PC-9 (cell line): ENCODE measurements at regions not wholly inside any gene's neighbourhood (a gene's known extent, or its start where the extent isn't known, plus 50 kb on each side); places are given as distances from the start of the nearest gene placed in this dataset.

Experiments
- EZH2 ChIP-seq: fragments of 200-600 bp; sonication (generic); IDR thresholded peaks from 2 replicates; pipeline ENCODE4 v1.8.0; 2017; ENCODE audit warnings: antibody characterized with exemption, low read depth
- TF ChIP-seq, protein P1 (sequence below): fragments of 200-600 bp; sonication (generic); conservative IDR thresholded peaks from 2 replicates; pipeline ENCODE4 v1.6.1; 2017; ENCODE audit warnings: mixed run types, antibody characterized with exemption, mild to moderate bottlenecking, moderate library complexity

DNA sequence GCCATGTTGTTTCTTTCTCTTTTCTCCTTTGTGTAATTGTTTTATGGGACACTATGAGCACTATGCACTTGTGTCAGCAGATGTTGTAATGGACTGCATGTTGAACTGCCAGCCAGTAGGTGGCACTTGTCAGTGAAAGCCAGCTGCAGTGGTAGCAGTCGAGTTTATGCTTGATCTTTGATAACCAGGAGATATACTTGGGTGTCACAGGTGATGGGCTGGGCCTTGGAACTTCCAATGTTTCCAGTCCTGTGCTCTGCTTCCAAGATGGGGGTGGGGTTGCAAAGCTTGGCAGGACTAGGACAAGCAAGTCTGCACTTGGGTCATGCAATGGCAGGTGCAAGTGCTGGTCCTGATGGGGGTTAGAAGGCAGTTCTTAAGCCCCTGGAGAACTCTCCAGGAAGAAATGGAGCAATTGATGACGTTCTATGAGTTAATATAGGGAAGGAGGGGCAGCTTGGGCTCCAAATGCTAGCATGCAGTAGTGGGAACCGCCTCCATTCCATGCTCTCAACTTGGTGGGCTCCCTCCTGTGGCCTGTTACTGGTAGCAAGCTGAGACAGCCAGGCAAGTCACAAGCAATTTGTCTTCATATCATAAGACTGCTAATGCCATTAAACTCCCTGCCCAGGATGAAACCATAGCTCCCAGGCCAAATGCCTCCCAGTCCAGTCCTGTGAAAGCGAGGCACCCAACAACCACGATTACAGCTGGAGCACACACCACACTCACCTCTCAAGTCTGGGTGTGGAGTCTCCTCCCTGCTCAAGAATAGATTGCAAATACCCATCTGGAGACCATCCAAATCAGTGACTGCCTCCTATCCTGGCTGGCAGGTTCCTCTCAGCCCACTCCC is 287.2 kb downstream of the CGGBP1 start:
- TF ChIP-seq, protein P1, sequence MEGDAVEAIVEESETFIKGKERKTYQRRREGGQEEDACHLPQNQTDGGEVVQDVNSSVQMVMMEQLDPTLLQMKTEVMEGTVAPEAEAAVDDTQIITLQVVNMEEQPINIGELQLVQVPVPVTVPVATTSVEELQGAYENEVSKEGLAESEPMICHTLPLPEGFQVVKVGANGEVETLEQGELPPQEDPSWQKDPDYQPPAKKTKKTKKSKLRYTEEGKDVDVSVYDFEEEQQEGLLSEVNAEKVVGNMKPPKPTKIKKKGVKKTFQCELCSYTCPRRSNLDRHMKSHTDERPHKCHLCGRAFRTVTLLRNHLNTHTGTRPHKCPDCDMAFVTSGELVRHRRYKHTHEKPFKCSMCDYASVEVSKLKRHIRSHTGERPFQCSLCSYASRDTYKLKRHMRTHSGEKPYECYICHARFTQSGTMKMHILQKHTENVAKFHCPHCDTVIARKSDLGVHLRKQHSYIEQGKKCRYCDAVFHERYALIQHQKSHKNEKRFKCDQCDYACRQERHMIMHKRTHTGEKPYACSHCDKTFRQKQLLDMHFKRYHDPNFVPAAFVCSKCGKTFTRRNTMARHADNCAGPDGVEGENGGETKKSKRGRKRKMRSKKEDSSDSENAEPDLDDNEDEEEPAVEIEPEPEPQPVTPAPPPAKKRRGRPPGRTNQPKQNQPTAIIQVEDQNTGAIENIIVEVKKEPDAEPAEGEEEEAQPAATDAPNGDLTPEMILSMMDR: peak; percentile 73
- TF ChIP-seq EZH2: no peak
